Bone marrow (tissue), 2 donors: ENCODE measurements at regions not wholly inside any gene's neighbourhood (a gene's known extent, or its start where the extent isn't known, plus 50 kb on each side); places are given as distances from the start of the nearest gene placed in this dataset.

Source experiments
- DNase-seq, 2 donors: peaks; one replicate each; lab custom pipeline; 2025; lab: John Stamatoyannopoulos, UW

- DNase-seq = no peak
These were observed 53.5 kb upstream of the TIPARP start for GRCh38 chr3:156620901-156621300.

- no peak for DNase-seq
These were observed 54.1 kb upstream of the TIPARP start for GRCh38 chr3:156620260-156620659.

GRCh38 chr3:156619376-156619775, 55.0 kb upstream of the TIPARP start:
- DNase-seq = no peak

- no peak for DNase-seq
These were observed 56.6 kb upstream of the TIPARP start for GRCh38 chr3:156617781-156618180.

- no peak for DNase-seq
These were observed 57.2 kb upstream of the TIPARP start for GRCh38 chr3:156617145-156617544.

GRCh38 chr3:156615592-156616173, 58.7 kb upstream of the TIPARP start:
- peak in 1 of 2 donors; percentile 24 for DNase-seq

GRCh38 chr3:156614642-156615511, 59.5 kb upstream of the TIPARP start:
- DNase-seq = peak in 1 of 2 donors; percentile 19

GRCh38 chr3:156612903-156613302, 58.0 kb upstream of the SSR3 start:
- DNase-seq = no peak

- no peak for DNase-seq
These were observed 57.1 kb upstream of the SSR3 start for GRCh38 chr3:156611870-156612494.

- DNase-seq = no peak
These were observed 55.2 kb upstream of the SSR3 start for GRCh38 chr3:156610154-156610553.

- DNase-seq = no peak
These were observed 54.6 kb upstream of the SSR3 start for GRCh38 chr3:156609546-156609945.

- DNase-seq = no peak
These were observed 53.9 kb upstream of the SSR3 start for GRCh38 chr3:156608601-156609514.

- DNase-seq = peak in 1 of 2 donors; percentile 48
These were observed 51.8 kb upstream of the SSR3 start for GRCh38 chr3:156606729-156607128.

- no peak for DNase-seq
These were observed 51.0 kb upstream of the SSR3 start for GRCh38 chr3:156605686-156606605.

GRCh38 chr3:156604642-156605144, 49.8 kb upstream of the SSR3 start:
- no peak for DNase-seq
